Right lobe of liver (tissue), 4 donors: ENCODE measurements at regions not wholly inside any gene's neighbourhood (a gene's known extent, or its start where the extent isn't known, plus 50 kb on each side); places are given as distances from the start of the nearest gene placed in this dataset.

Source experiments
- CTCF ChIP-seq, 4 donors: fragments of 200-600 bp in 3 of 4; fragments of 450-650 bp in 1 of 4; IDR thresholded peaks; one replicate each; pipeline versions ENCODE4 v1.5.1 to v1.8.0; 2016 to 2022; ENCODE audit warnings: antibody characterized with exemption in 4 of 4, mild to moderate bottlenecking in 2 of 4
- POLR2A ChIP-seq: fragments of 450-650 bp; IDR thresholded peaks from one replicate; pipeline ENCODE4 v1.6.1; 2017; ENCODE audit warnings: antibody characterized with exemption, mild to moderate bottlenecking
- donor health status: DM: no; HTN: no; CAD: no.
- donor health status: DM: no; HTN: no; CAD: no.
- donor health status: DM: no; HTN: yes; CAD: no.

GRCh38 chr10:84801156-84801555 lies 472.8 kb downstream of the CCSER2 start:
- no peak for TF ChIP-seq CTCF (IDR thresholded peaks at IDR 0.05)
- TF ChIP-seq POLR2A, result no peak
